ENCODE measurements at regions not wholly inside any gene's neighbourhood (a gene's known extent, or its start where the extent isn't known, plus 50 kb on each side); places are given as distances from the start of the nearest gene placed in this dataset.
"Not testable (repeated sequence)": the region's sequence is repeated elsewhere in the genome, so short reads cannot be mapped to it uniquely, and the experiment has no call there.

DNA sequence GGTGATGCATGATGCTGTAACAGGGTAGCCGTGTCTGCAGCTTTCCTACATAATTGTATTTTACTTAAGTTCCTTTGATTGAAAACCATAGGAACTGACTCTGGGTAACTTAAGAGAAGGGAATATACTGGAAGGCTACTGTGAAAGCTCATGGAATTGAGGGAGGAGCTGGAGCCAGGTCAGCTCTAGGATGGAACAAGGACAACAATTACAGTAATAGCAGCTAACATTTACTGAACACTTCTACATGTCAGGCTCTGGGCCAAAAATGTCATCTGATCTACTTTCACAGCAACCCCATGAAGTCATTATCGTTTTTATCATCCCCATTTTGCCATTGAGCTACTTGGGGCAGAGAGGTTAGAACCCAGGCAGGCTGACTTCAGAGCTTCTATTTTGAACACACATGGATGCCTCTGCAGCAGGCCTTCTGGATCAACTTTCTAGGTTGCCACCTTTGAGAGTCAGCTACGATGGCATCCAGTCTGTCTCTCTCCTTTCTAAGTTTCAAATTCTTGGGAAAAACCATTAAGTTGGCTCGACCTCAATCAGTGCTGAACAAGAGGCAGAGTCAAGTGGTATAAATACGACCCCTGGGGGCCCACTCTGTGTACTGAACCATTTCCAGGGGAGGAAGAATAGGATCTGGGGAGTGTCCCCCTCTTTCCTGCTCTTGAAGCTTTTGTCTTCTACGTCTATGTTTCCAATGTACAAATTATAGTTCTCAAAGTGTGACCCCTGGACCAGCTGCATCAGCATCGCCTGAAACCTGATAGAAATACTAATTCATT lies 272.3 kb upstream of the PLPP4 start:
- 60% methylated on average over 2 of the region's 7 CpGs for WGBS (ENCODE audit: insufficient coverage)
- no peak for DNase-seq
- H3K27me3 ChIP-seq (ENCODE audit: control insufficient read depth, insufficient read depth, low read length) = no peaks in the 10 kb centered on the region
- H3K4me1 ChIP-seq (ENCODE audit: control insufficient read depth, insufficient read depth, low read length) = no peaks in the 10 kb centered on the region
- H3K9me3 ChIP-seq (replicated peaks; ENCODE audit: control insufficient read depth, low read depth, low read length) = no peaks in the 10 kb centered on the region
- H3K36me3 ChIP-seq (ENCODE audit: control insufficient read depth, insufficient read depth, low read length) = no peaks in the 10 kb centered on the region
- H3K27ac ChIP-seq (ENCODE audit: low read length) = no peak overlapping the region
- H3K4me3 ChIP-seq (ENCODE audit: low read length) = no peak overlapping the region

DNA sequence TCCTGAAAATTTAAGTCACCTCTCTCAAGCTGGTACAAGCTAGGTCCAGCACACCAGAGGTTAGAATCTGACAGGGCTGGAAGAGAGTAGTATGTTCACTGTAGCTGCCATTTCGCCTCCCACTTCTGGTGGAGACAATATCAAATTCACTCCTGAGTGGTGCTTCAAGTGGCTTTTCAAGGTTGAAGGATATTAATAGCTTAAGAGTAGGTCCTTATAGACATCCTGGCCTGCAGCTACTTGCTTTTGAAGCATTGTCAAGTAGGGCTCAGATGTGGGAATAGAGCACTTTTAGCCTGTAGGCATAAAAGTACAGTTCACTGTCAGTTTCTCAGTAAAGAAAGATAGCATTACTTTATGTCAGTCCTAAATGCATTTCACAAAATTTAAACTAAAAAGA lies 270.5 kb upstream of the PLPP4 start:
- no peak for DNase-seq
- H3K4me1 ChIP-seq (ENCODE audit: control insufficient read depth, insufficient read depth, low read length) = no peaks in the 10 kb centered on the region
- H3K27ac ChIP-seq (ENCODE audit: low read length) = no peak overlapping the region
- no peaks in the 10 kb centered on the region for H3K9me3 ChIP-seq (replicated peaks; ENCODE audit: control insufficient read depth, low read depth, low read length)
- no CpG with 5 or more reads among the region's 1 CpG for WGBS (ENCODE audit: insufficient coverage)
- no peak overlapping the region for H3K4me3 ChIP-seq (ENCODE audit: low read length)
- no peaks in the 10 kb centered on the region for H3K27me3 ChIP-seq (ENCODE audit: control insufficient read depth, insufficient read depth, low read length)
- no peaks in the 10 kb centered on the region for H3K36me3 ChIP-seq (ENCODE audit: control insufficient read depth, insufficient read depth, low read length)

DNA sequence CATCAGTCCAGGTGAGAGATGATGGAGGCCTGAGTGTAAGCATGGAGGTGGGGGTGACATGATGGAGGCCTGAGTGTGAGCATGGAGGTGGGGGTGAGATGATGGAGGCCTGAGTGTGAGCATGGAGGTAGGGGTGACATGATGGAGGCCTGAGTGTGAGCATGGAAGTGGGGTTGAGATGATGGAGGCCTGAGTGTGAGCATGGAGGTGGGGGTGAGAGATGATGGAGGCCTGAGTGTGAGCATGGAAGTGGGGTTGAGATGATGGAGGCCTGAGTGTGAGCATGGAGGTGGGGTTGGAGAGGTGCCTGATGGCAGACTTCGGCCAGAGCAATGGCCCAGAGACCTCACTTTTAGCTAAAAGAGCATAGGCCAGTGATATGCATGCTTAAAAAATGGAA lies 269.9 kb upstream of the PLPP4 start:
- WGBS (ENCODE audit: insufficient coverage) = 80% methylated on average over 1 of the region's 1 CpG
- not testable (repeated sequence) for H3K36me3 ChIP-seq (ENCODE audit: control insufficient read depth, insufficient read depth, low read length); H3K27ac ChIP-seq (ENCODE audit: low read length); H3K4me3 ChIP-seq (ENCODE audit: low read length); H3K4me1 ChIP-seq (ENCODE audit: control insufficient read depth, insufficient read depth, low read length); H3K9me3 ChIP-seq (replicated peaks; ENCODE audit: control insufficient read depth, low read depth, low read length); H3K27me3 ChIP-seq (ENCODE audit: control insufficient read depth, insufficient read depth, low read length); DNase-seq

DNA sequence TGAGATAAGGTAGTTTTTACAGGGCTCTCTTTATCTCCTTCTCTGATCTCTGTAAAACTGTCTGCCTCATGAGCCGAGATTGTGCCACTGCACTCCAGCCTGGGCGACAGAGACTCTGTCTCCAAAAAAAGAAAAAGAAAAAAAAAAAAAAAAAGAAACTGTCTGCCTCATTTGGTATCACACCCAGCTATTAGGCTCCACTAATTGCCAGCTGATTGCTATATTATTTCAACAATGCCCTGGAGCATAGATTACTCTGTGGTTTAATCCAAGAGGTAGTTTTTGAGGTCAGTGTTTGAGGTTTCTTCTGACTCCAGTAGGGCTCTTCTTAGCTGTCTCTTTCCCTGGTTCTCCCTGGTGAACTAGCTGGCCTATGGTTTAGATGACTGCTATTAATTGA lies 268.1 kb upstream of the PLPP4 start:
- no CpG with 5 or more reads among the region's 2 CpGs for WGBS (ENCODE audit: insufficient coverage)
- DNase-seq = no peak

DNA sequence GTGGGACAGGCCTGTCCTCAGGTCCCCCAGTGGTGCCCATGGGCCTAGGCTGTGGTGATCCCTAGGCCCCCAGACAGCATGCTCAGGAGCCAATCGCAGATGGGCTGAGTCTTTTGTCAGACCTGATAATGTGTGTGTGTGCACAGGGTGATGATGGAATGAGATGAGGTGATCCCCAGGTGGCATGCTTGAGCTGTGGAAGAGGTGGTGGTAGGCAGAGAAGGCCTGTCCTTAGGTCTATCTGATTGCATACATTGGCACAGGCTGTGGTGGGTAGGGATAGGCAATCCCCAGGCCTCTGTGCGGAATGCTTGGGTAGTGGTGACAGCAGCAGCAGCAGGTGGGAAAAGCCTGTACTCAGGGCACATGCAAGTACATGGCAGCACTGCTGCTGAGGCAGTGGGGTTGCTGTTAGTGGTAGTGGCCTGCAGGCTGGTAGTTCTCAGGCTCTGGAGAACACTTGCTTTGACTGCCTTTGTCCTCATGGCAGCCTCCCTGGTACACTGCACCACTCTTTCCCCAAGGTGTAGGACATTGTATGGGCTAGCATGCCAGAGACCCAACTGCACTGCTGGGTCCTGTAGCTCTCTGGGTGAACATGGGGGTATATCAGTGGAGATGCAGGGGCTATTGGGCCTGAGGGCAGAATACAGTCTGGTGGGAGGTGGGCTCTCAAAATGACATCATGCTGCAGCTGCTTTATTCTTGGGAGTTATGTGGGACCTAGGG lies 260.9 kb upstream of the PLPP4 start:
- DNase-seq = no peak
- H3K36me3 ChIP-seq (ENCODE audit: control insufficient read depth, insufficient read depth, low read length) = no peaks in the 10 kb centered on the region
- H3K4me1 ChIP-seq (ENCODE audit: control insufficient read depth, insufficient read depth, low read length) = no peaks in the 10 kb centered on the region
- no peaks in the 10 kb centered on the region for H3K27me3 ChIP-seq (ENCODE audit: control insufficient read depth, insufficient read depth, low read length)
- H3K9me3 ChIP-seq (replicated peaks; ENCODE audit: control insufficient read depth, low read depth, low read length) = no peaks in the 10 kb centered on the region
- 100% methylated on average over 2 of the region's 2 CpGs for WGBS (ENCODE audit: insufficient coverage)
- no peak overlapping the region for H3K27ac ChIP-seq (ENCODE audit: low read length)
- H3K4me3 ChIP-seq (ENCODE audit: low read length) = no peak overlapping the region

More for the DNA sequence above, 268.1 kb upstream of the PLPP4 start:
- no peaks in the 10 kb centered on the region for H3K9me3 ChIP-seq (replicated peaks; ENCODE audit: control insufficient read depth, low read depth, low read length)
- no peaks in the 10 kb centered on the region for H3K27me3 ChIP-seq (ENCODE audit: control insufficient read depth, insufficient read depth, low read length)
- H3K36me3 ChIP-seq (ENCODE audit: control insufficient read depth, insufficient read depth, low read length) = no peaks in the 10 kb centered on the region
- H3K27ac ChIP-seq (ENCODE audit: low read length) = no peak overlapping the region
- no peak overlapping the region for H3K4me3 ChIP-seq (ENCODE audit: low read length)
- H3K4me1 ChIP-seq (ENCODE audit: control insufficient read depth, insufficient read depth, low read length) = no peaks in the 10 kb centered on the region

DNA sequence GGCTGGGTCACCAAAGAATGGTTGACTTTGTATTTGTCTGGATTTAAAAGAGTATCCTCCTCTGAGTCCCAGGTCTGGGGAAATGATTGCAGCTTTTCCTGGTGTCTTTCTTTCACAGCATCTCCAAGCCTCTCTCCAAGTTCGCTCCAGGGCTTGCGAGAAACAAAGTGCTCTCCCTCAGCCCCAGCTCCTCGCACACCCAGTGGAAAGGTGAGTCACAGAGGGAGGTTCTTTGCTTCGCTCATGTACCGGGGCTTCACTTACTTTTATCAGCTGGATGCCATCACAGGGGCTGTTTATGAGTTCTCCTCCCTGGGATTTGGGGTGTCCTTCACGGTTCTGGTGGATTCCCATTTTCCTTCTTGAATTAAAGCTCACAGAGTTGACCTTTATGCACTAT lies 252.2 kb upstream of the PLPP4 start:
- no peaks in the 10 kb centered on the region for H3K9me3 ChIP-seq (replicated peaks; ENCODE audit: control insufficient read depth, low read depth, low read length)
- no peak overlapping the region for H3K27ac ChIP-seq (ENCODE audit: low read length)
- WGBS (ENCODE audit: insufficient coverage) = no CpG with 5 or more reads among the region's 6 CpGs
- no peaks in the 10 kb centered on the region for H3K27me3 ChIP-seq (ENCODE audit: control insufficient read depth, insufficient read depth, low read length)
- H3K36me3 ChIP-seq (ENCODE audit: control insufficient read depth, insufficient read depth, low read length) = no peaks in the 10 kb centered on the region
- DNase-seq = no peak
- H3K4me1 ChIP-seq (ENCODE audit: control insufficient read depth, insufficient read depth, low read length) = no peaks in the 10 kb centered on the region
- H3K4me3 ChIP-seq (ENCODE audit: low read length) = no peak overlapping the region

DNA sequence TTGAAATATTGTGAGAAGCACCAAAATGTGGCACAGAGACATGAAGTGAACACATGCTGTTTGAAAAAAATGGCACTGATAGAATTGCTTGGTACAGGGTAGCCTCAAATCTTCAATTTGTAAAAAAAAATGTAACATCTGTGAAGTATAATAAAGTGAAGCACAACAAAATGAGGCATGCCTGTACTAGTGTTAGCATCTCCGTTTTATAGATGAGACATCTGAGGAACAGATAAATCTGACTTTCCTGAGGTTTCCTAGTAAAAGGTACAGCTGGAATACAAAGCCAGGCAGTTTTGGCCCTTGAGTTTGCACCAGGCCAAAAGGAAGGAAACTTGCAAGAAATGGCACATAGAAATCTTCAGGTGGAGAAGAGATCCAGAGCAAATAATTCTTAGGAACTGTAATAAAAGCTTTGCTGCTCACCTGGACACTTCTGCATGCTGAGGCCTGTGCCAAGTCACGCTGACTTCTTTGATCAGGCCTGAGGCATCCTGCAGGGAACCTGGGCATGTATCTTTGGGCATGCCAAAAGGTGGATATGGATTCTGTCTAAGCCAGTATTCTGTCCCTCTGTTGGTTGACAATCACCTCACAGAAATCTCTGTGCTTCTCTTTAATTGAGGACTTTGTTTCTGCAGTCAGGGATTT lies 251.5 kb upstream of the PLPP4 start:
- DNase-seq = no peak
- H3K27ac ChIP-seq (ENCODE audit: low read length) = no peak overlapping the region
- WGBS (ENCODE audit: insufficient coverage) = 86% methylated on average over 2 of the region's 2 CpGs
- no peaks in the 10 kb centered on the region for H3K9me3 ChIP-seq (replicated peaks; ENCODE audit: control insufficient read depth, low read depth, low read length)
- no peak overlapping the region for H3K4me3 ChIP-seq (ENCODE audit: low read length)
- no peaks in the 10 kb centered on the region for H3K27me3 ChIP-seq (ENCODE audit: control insufficient read depth, insufficient read depth, low read length)
- no peaks in the 10 kb centered on the region for H3K4me1 ChIP-seq (ENCODE audit: control insufficient read depth, insufficient read depth, low read length)
- no peaks in the 10 kb centered on the region for H3K36me3 ChIP-seq (ENCODE audit: control insufficient read depth, insufficient read depth, low read length)

DNA sequence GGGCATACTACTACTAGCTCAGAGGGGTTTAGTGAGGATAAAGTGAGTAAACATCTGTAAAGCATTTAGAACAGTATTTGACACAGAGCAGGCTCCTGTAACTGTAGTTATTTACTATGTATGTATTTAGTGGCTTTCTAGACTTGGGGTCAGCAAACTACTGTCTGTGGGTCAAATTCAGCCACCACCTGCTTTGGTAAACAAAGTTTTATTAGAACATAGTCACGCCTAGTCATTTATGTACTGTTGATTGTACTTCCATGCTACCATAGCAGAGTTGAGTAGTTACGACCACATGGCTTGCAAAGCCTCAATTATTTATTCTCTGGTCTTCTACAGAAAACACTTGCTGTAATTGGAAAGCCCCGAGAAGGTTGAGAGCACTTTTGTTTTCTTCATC lies 248.5 kb upstream of the PLPP4 start:
- 62% methylated on average over 3 of the region's 3 CpGs for WGBS (ENCODE audit: insufficient coverage)
- Histone ChIP-seq H3K4me3 (ENCODE audit: low read length) (no peak overlapping the region), H3K4me1 (ENCODE audit: control insufficient read depth, insufficient read depth, low read length) (no peaks in the 10 kb centered on the region), H3K9me3 (replicated peaks; ENCODE audit: control insufficient read depth, low read depth, low read length) (no peaks in the 10 kb centered on the region), H3K27me3 (ENCODE audit: control insufficient read depth, insufficient read depth, low read length) (no peaks in the 10 kb centered on the region), H3K36me3 (ENCODE audit: control insufficient read depth, insufficient read depth, low read length) (no peaks in the 10 kb centered on the region), H3K27ac (ENCODE audit: low read length) (no peak overlapping the region)
- no peak for DNase-seq

DNA sequence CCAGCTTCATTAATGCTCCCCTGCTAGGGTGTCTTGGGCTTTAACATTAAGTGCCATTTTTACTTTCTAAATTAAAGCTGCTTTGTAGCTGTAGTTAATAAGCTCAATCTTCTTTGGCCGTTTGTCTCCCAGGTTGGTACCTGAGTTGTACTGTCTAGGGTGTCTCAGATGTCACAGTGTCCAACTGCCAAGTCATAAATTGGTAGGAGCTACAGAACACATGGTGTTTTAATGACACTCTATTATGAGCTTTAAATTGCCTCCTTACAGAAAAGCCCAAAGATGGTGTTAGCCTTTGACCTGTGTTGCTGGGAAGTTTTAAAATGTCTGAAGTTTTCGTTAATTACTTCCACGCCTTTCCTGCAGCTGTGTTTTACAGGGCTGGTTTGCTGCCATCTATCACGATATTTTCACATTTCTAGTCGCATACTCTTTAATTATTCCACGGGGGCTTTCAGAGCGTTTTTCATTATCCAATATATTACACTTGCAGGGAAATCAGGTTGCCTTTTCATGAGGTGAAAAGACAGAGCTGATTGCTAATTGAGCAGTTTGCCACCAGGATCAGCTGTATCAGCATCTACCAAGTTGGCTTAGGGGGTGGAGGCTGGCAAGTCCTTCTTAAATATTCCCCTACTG lies 247.8 kb upstream of the PLPP4 start:
- H3K4me1 ChIP-seq (ENCODE audit: control insufficient read depth, insufficient read depth, low read length) = no peaks in the 10 kb centered on the region
- no peaks in the 10 kb centered on the region for H3K36me3 ChIP-seq (ENCODE audit: control insufficient read depth, insufficient read depth, low read length)
- no peak for DNase-seq
- no peaks in the 10 kb centered on the region for H3K9me3 ChIP-seq (replicated peaks; ENCODE audit: control insufficient read depth, low read depth, low read length)
- WGBS (ENCODE audit: insufficient coverage) = 33% methylated on average over 1 of the region's 7 CpGs
- no peak overlapping the region for H3K27ac ChIP-seq (ENCODE audit: low read length)
- no peak overlapping the region for H3K4me3 ChIP-seq (ENCODE audit: low read length)
- H3K27me3 ChIP-seq (ENCODE audit: control insufficient read depth, insufficient read depth, low read length) = no peaks in the 10 kb centered on the region

DNA sequence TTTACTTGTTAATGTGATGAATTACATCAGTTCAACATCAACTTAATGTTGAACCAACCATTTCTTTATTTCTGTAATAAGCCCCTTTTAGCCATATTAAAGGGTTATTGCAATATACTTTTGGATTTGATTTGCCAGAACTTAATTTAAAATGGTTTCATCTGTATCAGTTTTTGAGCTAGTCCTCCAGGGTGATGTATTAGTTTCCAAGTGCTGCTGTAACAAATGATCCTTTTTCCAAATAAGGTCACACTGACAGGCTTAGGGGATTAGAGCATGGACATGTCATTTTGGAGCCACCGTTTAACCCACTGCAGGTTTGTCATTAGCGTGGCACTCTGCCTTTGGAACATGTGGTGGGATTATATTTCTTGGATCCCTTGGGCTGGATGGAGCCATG lies 244.8 kb upstream of the PLPP4 start:
- DNase-seq = no peak
- H3K4me1 ChIP-seq (ENCODE audit: control insufficient read depth, insufficient read depth, low read length) = no peaks in the 10 kb centered on the region
- WGBS (ENCODE audit: insufficient coverage) = 66% methylated on average over 2 of the region's 2 CpGs
- H3K9me3 ChIP-seq (replicated peaks; ENCODE audit: control insufficient read depth, low read depth, low read length) = no peaks in the 10 kb centered on the region
- H3K27ac ChIP-seq (ENCODE audit: low read length) = no peak overlapping the region
- H3K27me3 ChIP-seq (ENCODE audit: control insufficient read depth, insufficient read depth, low read length) = no peaks in the 10 kb centered on the region
- H3K4me3 ChIP-seq (ENCODE audit: low read length) = no peak overlapping the region
- no peaks in the 10 kb centered on the region for H3K36me3 ChIP-seq (ENCODE audit: control insufficient read depth, insufficient read depth, low read length)

Data from muscle of leg (tissue), 3 donors.